ENCODE measurements at regions not wholly inside any gene's neighbourhood (a gene's known extent, or its start where the extent isn't known, plus 50 kb on each side); places are given as distances from the start of the nearest gene placed in this dataset.

DNA sequence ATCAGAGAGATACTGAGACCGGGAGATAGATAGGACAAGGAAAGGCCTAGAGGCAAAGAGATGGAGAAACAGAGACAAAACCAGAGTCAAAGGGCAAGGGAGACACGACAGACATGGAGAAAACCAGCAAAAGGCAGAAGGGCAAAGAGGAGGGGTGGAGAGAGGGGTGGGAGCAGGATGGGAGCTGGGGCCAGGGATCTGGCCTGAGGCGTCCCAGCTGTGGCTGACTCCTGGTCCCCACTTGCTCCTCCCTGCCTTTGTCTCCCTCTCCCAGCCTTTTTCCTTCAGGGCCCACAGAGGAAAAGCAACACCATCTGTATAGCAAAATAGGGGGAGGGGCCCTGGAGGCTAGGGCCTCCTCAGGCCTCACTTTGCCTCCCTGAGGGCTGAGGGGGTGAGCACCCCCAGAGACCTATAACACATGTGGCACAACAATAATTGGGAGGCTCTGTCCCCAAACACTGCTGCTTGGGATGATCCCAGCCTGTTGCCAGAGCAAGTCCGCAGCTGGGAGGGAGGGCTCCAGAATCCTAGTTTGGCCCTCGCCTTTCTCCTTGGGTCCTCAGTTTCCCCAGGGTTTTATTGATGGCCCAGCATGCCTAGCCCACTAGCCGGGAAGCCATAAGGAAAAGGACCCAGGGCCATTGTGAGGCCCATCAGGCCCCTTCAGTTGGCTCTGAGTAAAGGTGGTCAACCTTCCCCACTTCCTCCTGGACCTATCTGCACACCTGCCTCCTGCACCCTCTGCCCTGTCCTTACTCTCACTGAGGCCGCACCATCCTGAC, 96.8 kb downstream of the PJA1 start:
- TF ChIP-seq EZH2phosphoT487 (IDR thresholded peaks at IDR 0.05; ENCODE audit: low read length) (no peak), CTCF (IDR thresholded peaks at IDR 0.05; ENCODE audit: low read length) (no peak), EZH2 (optimal IDR thresholded peaks at IDR 0.05; ENCODE audit: low read depth, low read length) (no peak)

Measured in MM.1S (cell line).